HepG2 (cell line): ENCODE measurements at regions not wholly inside any gene's neighbourhood (a gene's known extent, or its start where the extent isn't known, plus 50 kb on each side); places are given as distances from the start of the nearest gene placed in this dataset.

Experiments
- MZF1 ChIP-seq: sonication (generic); formaldehyde crosslinking; IDR thresholded peaks from 2 replicates; pipeline ENCODE4 v1.8.1; 2023; ENCODE audit warnings: mild to moderate bottlenecking, missing genetic modification reagents, borderline replicate concordance
- NAIF1 ChIP-seq: sonication (generic); formaldehyde crosslinking; IDR thresholded peaks from 2 replicates; pipeline ENCODE4 v1.5.0; 2020; ENCODE audit warnings: mild to moderate bottlenecking, missing genetic modification reagents, borderline replicate concordance
- REXO4 ChIP-seq: sonication (generic); formaldehyde crosslinking; IDR thresholded peaks from 2 replicates; pipeline ENCODE4 v1.8.0; 2022; ENCODE audit warnings: missing genetic modification reagents, mild to moderate bottlenecking, borderline replicate concordance
- ZNF350 ChIP-seq: sonication (generic); formaldehyde crosslinking; IDR thresholded peaks from 2 replicates; pipeline ENCODE4 v1.4.0; 2020; ENCODE audit warnings: mild to moderate bottlenecking, low read depth, missing genetic modification reagents, borderline replicate concordance
- TF ChIP-seq, protein P1 (sequence below): sonication (generic); formaldehyde crosslinking; IDR thresholded peaks from 2 replicates; pipeline ENCODE4 v1.4.0; 2020; ENCODE audit warnings: missing genetic modification reagents
- TF ChIP-seq, protein P2 (sequence below): sonication (generic); formaldehyde crosslinking; IDR thresholded peaks from 2 replicates; pipeline ENCODE4 v1.5.0; 2020; ENCODE audit warnings: mild to moderate bottlenecking, missing genetic modification reagents, moderate library complexity

DNA sequence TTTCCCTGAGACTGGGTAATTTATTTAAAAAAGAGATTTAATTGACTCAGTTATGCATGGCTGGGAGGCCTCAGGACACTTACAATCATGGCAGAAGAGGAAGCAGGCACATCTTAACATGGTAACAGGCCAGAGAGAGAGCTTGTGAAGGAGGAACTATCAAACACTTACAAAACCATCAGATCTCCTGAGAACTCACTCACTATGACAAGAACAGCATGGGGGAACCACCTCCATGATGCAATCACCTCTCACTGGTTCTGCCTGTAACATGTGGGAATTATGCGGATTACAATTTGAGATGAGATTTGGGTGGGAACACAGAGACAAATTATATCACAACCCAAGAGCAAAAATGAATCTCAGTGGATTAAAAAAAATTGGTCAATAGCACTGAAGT, 416.0 kb upstream of the TMCO5A start:
- TF ChIP-seq, protein P1, sequence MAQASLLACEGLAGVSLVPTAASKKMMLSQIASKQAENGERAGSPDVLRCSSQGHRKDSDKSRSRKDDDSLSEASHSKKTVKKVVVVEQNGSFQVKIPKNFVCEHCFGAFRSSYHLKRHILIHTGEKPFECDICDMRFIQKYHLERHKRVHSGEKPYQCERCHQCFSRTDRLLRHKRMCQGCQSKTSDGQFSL (CRISPR knock-in tag), result no peak
- no peak for TF ChIP-seq MZF1 (CRISPR knock-in tag)
- no peak for TF ChIP-seq REXO4 (CRISPR knock-in tag)
- TF ChIP-seq, protein P2, sequence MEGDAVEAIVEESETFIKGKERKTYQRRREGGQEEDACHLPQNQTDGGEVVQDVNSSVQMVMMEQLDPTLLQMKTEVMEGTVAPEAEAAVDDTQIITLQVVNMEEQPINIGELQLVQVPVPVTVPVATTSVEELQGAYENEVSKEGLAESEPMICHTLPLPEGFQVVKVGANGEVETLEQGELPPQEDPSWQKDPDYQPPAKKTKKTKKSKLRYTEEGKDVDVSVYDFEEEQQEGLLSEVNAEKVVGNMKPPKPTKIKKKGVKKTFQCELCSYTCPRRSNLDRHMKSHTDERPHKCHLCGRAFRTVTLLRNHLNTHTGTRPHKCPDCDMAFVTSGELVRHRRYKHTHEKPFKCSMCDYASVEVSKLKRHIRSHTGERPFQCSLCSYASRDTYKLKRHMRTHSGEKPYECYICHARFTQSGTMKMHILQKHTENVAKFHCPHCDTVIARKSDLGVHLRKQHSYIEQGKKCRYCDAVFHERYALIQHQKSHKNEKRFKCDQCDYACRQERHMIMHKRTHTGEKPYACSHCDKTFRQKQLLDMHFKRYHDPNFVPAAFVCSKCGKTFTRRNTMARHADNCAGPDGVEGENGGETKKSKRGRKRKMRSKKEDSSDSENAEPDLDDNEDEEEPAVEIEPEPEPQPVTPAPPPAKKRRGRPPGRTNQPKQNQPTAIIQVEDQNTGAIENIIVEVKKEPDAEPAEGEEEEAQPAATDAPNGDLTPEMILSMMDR (CRISPR knock-in tag), result no peak
- no peak for TF ChIP-seq NAIF1 (CRISPR knock-in tag)
- no peak for TF ChIP-seq ZNF350
